ENCODE measurements at regions not wholly inside any gene's neighbourhood (a gene's known extent, or its start where the extent isn't known, plus 50 kb on each side); places are given as distances from the start of the nearest gene placed in this dataset.

GRCh38 chr2:100643467-100643866 lies 80.7 kb downstream of the PDCL3 start:
- Mint-ChIP-seq H3K4me1 (no peaks in the 10 kb centered on the region), H3K36me3 (no peaks in the 10 kb centered on the region), H3K27me3 (ENCODE audit: low read depth) (peaks cover 5% of the 10 kb centered on the region), H3K4me3 (no peak overlapping the region), H3K27ac (no peak overlapping the region), H3K9me3 (peaks cover 5% of the 10 kb centered on the region)
- no peak for DNase-seq (ENCODE audit: low spot score in 2 of 2, unreplicated experiment in 2 of 2)
- TF ChIP-seq CTCF (IDR thresholded peaks at IDR 0.05; ENCODE audit: unreplicated experiment), result no peak

- H3K9me3 Mint-ChIP-seq, result peaks cover 5% of the 10 kb centered on the region
- no peak overlapping the region for H3K27ac Mint-ChIP-seq
- no peak for DNase-seq (ENCODE audit: low spot score in 2 of 2, unreplicated experiment in 2 of 2)
- H3K4me3 Mint-ChIP-seq, result no peak overlapping the region
- no peaks in the 10 kb centered on the region for H3K4me1 Mint-ChIP-seq
- TF ChIP-seq CTCF (IDR thresholded peaks at IDR 0.05; ENCODE audit: unreplicated experiment), result no peak
- no peaks in the 10 kb centered on the region for H3K36me3 Mint-ChIP-seq
- peaks cover 4% of the 10 kb centered on the region for H3K27me3 Mint-ChIP-seq (ENCODE audit: low read depth)
These were observed 81.2 kb downstream of the PDCL3 start for GRCh38 chr2:100643906-100644501.

GRCh38 chr2:100645695-100646429 lies 83.1 kb downstream of the PDCL3 start:
- no peak for TF ChIP-seq CTCF (IDR thresholded peaks at IDR 0.05; ENCODE audit: unreplicated experiment)
- Mint-ChIP-seq H3K4me3 (no peak overlapping the region), H3K36me3 (no peaks in the 10 kb centered on the region), H3K27me3 (ENCODE audit: low read depth) (no peaks in the 10 kb centered on the region), H3K9me3 (peaks cover 22% of the 10 kb centered on the region), H3K27ac (no peak overlapping the region), H3K4me1 (no peaks in the 10 kb centered on the region)
- no peak for DNase-seq (ENCODE audit: low spot score in 2 of 2, unreplicated experiment in 2 of 2)

- Mint-ChIP-seq H3K4me1 (no peaks in the 10 kb centered on the region), H3K9me3 (peaks cover 26% of the 10 kb centered on the region), H3K36me3 (no peaks in the 10 kb centered on the region), H3K27ac (no peak overlapping the region), H3K4me3 (no peak overlapping the region), H3K27me3 (ENCODE audit: low read depth) (no peaks in the 10 kb centered on the region)
- DNase-seq (ENCODE audit: low spot score in 2 of 2, unreplicated experiment in 2 of 2), result no peak
- no peak for TF ChIP-seq CTCF (IDR thresholded peaks at IDR 0.05; ENCODE audit: unreplicated experiment)
These were observed 84.9 kb downstream of the PDCL3 start for GRCh38 chr2:100647709-100648108.

GRCh38 chr2:100650151-100650550 lies 87.4 kb downstream of the PDCL3 start:
- no peak overlapping the region for H3K4me3 Mint-ChIP-seq
- H3K9me3 Mint-ChIP-seq, result peaks cover 26% of the 10 kb centered on the region
- TF ChIP-seq CTCF (IDR thresholded peaks at IDR 0.05; ENCODE audit: unreplicated experiment), result no peak
- no peaks in the 10 kb centered on the region for H3K36me3 Mint-ChIP-seq
- no peaks in the 10 kb centered on the region for H3K27me3 Mint-ChIP-seq (ENCODE audit: low read depth)
- no peaks in the 10 kb centered on the region for H3K4me1 Mint-ChIP-seq
- no peak overlapping the region for H3K27ac Mint-ChIP-seq
- no peak for DNase-seq (ENCODE audit: low spot score in 2 of 2, unreplicated experiment in 2 of 2)
